ENCODE measurements at regions not wholly inside any gene's neighbourhood (a gene's known extent, or its start where the extent isn't known, plus 50 kb on each side); places are given as distances from the start of the nearest gene placed in this dataset.

DNA sequence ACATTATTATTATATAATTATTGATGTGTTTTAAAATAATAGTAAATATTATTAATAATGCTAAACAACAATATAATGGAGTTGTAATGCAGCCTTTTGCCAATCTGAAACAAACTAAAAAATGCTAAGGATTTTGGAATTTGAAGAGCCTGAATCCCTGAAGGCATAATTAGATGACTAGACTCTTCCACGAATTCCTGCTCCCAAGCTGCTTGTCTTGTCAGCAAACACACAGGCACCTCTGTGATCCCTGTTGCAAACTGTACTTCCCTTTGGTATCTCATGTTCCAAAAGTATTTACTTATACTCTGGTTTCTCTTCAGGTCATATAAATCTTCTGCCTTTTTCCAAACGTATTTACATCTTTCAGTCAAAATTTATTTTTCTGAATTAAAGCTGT lies 1862.4 kb downstream of the OLFM4 start:
- no peak for TF ChIP-seq SP1 (IDR thresholded peaks at IDR 0.05; ENCODE audit: low read depth, low read length)
- no peak for TF ChIP-seq SIN3A (conservative IDR thresholded peaks at IDR 0.05 in 1 of 2, IDR thresholded peaks at IDR 0.05 in 1 of 2; ENCODE audit: low read depth in 1 of 2, low read length in 2 of 2)
- no peak for TF ChIP-seq EP300 (IDR thresholded peaks at IDR 0.05; ENCODE audit: borderline replicate concordance in 1 of 2, low read depth in 2 of 2, low read length in 2 of 2)
- TF ChIP-seq, protein P1, sequence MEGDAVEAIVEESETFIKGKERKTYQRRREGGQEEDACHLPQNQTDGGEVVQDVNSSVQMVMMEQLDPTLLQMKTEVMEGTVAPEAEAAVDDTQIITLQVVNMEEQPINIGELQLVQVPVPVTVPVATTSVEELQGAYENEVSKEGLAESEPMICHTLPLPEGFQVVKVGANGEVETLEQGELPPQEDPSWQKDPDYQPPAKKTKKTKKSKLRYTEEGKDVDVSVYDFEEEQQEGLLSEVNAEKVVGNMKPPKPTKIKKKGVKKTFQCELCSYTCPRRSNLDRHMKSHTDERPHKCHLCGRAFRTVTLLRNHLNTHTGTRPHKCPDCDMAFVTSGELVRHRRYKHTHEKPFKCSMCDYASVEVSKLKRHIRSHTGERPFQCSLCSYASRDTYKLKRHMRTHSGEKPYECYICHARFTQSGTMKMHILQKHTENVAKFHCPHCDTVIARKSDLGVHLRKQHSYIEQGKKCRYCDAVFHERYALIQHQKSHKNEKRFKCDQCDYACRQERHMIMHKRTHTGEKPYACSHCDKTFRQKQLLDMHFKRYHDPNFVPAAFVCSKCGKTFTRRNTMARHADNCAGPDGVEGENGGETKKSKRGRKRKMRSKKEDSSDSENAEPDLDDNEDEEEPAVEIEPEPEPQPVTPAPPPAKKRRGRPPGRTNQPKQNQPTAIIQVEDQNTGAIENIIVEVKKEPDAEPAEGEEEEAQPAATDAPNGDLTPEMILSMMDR (IDR thresholded peaks at IDR 0.05; ENCODE audit: control extremely low read depth in 1 of 3, insufficient read depth in 1 of 3, low read depth in 1 of 3, low read length in 3 of 3), result no peak
- no peak for TF ChIP-seq POLR2A (IDR thresholded peaks at IDR 0.05; ENCODE audit: control extremely low read depth in 1 of 2, low read depth in 2 of 2, low read length in 2 of 2)
- TF ChIP-seq EZH2 (IDR thresholded peaks at IDR 0.05; ENCODE audit: low read depth, low read length, severe bottlenecking), result no peak

Data from H1 (cell line).